GM12875 (cell line): ENCODE measurements at regions not wholly inside any gene's neighbourhood (a gene's known extent, or its start where the extent isn't known, plus 50 kb on each side); places are given as distances from the start of the nearest gene placed in this dataset.

Experiments
- H3K4me3 ChIP-seq: one replicate; pipeline ENCODE4 v1.5.1; 2011; ENCODE audit warnings: low read depth, low read length, control low read depth
- CTCF ChIP-seq: IDR thresholded peaks from 2 replicates; pipeline ENCODE4 v1.5.1; 2011; ENCODE audit warnings: low read depth, mild to moderate bottlenecking, control low read depth, inconsistent platforms, low read length, moderate library complexity, borderline replicate concordance; ENCODE audit not compliant: insufficient read depth

- H3K4me3 ChIP-seq, result no peak overlapping the region
- TF ChIP-seq CTCF, result no peak
Measured at GRCh38 chr13:74891610-74892009, 590.4 kb downstream of the TBC1D4 start.

- TF ChIP-seq CTCF, result no peak
- no peak overlapping the region for H3K4me3 ChIP-seq
Measured at GRCh38 chr13:74889321-74889720, 592.6 kb downstream of the TBC1D4 start.

GRCh38 chr13:74886502-74886901, 595.5 kb downstream of the TBC1D4 start:
- TF ChIP-seq CTCF, result no peak
- H3K4me3 ChIP-seq, result no peak overlapping the region

- no peak for TF ChIP-seq CTCF
- H3K4me3 ChIP-seq, result no peak overlapping the region
Measured at GRCh38 chr13:74883834-74884233, 598.1 kb downstream of the TBC1D4 start.

- TF ChIP-seq CTCF, result no peak
- H3K4me3 ChIP-seq, result no peak overlapping the region
Measured at GRCh38 chr13:74871369-74872070, 610.4 kb downstream of the TBC1D4 start.

- TF ChIP-seq CTCF, result no peak
Measured at GRCh38 chr13:74870865-74871264, 611.1 kb downstream of the TBC1D4 start.

GRCh38 chr13:74869846-74870245, 612.1 kb downstream of the TBC1D4 start:
- TF ChIP-seq CTCF, result no peak
- no peak overlapping the region for H3K4me3 ChIP-seq

More at GRCh38 chr13:74870865-74871264, 611.1 kb downstream of the TBC1D4 start:
- H3K4me3 ChIP-seq, result no peak overlapping the region
